SK-N-SH (cell line): ENCODE measurements at regions not wholly inside any gene's neighbourhood (a gene's known extent, or its start where the extent isn't known, plus 50 kb on each side); places are given as distances from the start of the nearest gene placed in this dataset.
A peak's percentile ranks its signal among the peaks of the same experiment; 100 is the strongest.

ENCODE experiments used
- CTCF ChIA-PET: fragments of 300-600, 350-600 bp; formaldehyde crosslinking; extraction: SDS; loops from one replicate; lab custom pipeline; 2021; lab: Yijun Ruan, JAX
- POLR2A ChIA-PET: fragments of 350-600 bp; sonication (Branson Sonifier 250); formaldehyde crosslinking; extraction: SDS; loops from one replicate; lab custom pipeline; 2020; ENCODE audit warnings: antibody characterized with exemption, inconsistent platforms; lab: Yijun Ruan, JAX
- DNase-seq: peaks from one replicate; pipeline ENCODE4 v3.0.0; 2012
- H2AFZ ChIP-seq: fragments of 200-600 bp; sonication (generic); 2 replicates; pipeline ENCODE4 v1.8.1; 2016; ENCODE audit warnings: antibody characterized with exemption, mild to moderate bottlenecking, low read depth
- H3F3A ChIP-seq: fragments of 200-600 bp; sonication (generic); replicated peaks from 2 replicates; pipeline ENCODE3; 2016; ENCODE audit warnings: antibody characterized with exemption, mild to moderate bottlenecking; ENCODE audit not compliant: insufficient read depth
- H3K27ac ChIP-seq, 2 experiments: fragments of 200-500 bp in 1 of 2; fragments of 200-600 bp in 1 of 2; sonication (Bioruptor generic) in 1 of 2; sonication (generic), shearing (Covaris generic) in 1 of 2; 2 replicates each; pipeline versions ENCODE4 v1.5.1 to v1.6.1; 2014 to 2016; ENCODE audit warnings: low read depth in 2 of 2, inconsistent platforms in 1 of 2, low read length in 1 of 2, mild to moderate bottlenecking in 1 of 2, mixed read lengths in 1 of 2
- H3K27me3 ChIP-seq: fragments of 200-600 bp; sonication (generic), shearing (Covaris generic); 2 replicates; pipeline ENCODE4 v1.6.1; 2016; ENCODE audit warnings: mixed run types; ENCODE audit not compliant: insufficient read depth
- H3K36me3 ChIP-seq, 2 experiments: fragments of 200-500 bp in 1 of 2; fragments of 200-600 bp in 1 of 2; sonication (Bioruptor generic) in 1 of 2; sonication (generic) in 1 of 2; replicated peaks in 1 of 2; 2 replicates each; pipeline versions ENCODE3 to v1.5.1; 2014 to 2016; ENCODE audit warnings: low read length in 1 of 2, mild to moderate bottlenecking in 1 of 2; ENCODE audit not compliant: insufficient read depth in 2 of 2, control insufficient read depth in 1 of 2
- H3K4me1 ChIP-seq, 2 experiments: fragments of 200-500 bp in 1 of 2; fragments of 200-600 bp in 1 of 2; sonication (Bioruptor generic) in 1 of 2; sonication (generic), shearing (Covaris generic) in 1 of 2; 2 replicates each; pipeline versions ENCODE4 v1.5.1 to v1.6.1; 2014 to 2016; ENCODE audit warnings: low read depth in 1 of 2, low read length in 1 of 2, mixed run types in 1 of 2; ENCODE audit not compliant: insufficient read depth in 2 of 2, control insufficient read depth in 1 of 2
- H3K4me2 ChIP-seq: fragments of 200-600 bp; sonication (generic), shearing (Covaris generic); 2 replicates; pipeline ENCODE4 v1.6.1; 2017; ENCODE audit warnings: mixed run types
- H3K4me3 ChIP-seq, 2 experiments: fragments of 200-500 bp in 1 of 2; fragments of 200-600 bp in 1 of 2; sonication (Bioruptor generic) in 1 of 2; sonication (generic), shearing (Covaris generic) in 1 of 2; 2 replicates each; pipeline versions ENCODE4 v1.5.1 to v1.8.1; 2014 to 2016; ENCODE audit warnings: low read depth in 2 of 2, inconsistent platforms in 1 of 2, low read length in 1 of 2, mild to moderate bottlenecking in 1 of 2, mixed read lengths in 1 of 2, moderate library complexity in 1 of 2
- H3K79me2 ChIP-seq: fragments of 200-600 bp; sonication (generic); 2 replicates; pipeline ENCODE4 v1.8.1; 2017; ENCODE audit warnings: mild to moderate bottlenecking; ENCODE audit not compliant: insufficient read depth
- H3K9ac ChIP-seq: fragments of 200-600 bp; sonication (generic); 2 replicates; pipeline ENCODE4 v1.6.1; 2017; ENCODE audit warnings: mixed run types
- H3K9me2 ChIP-seq: fragments of 200-600 bp; sonication (generic); 2 replicates; pipeline ENCODE4 v1.6.1; 2017; ENCODE audit warnings: mixed run types
- H3K9me3 ChIP-seq: fragments of 200-600 bp; sonication (generic); 2 replicates; pipeline ENCODE4 v1.6.1; 2017; ENCODE audit warnings: mixed run types, mild to moderate bottlenecking, moderate library complexity
- H4K20me1 ChIP-seq: fragments of 200-600 bp; sonication (generic); 2 replicates; pipeline ENCODE4 v1.6.1; 2017; ENCODE audit warnings: mild to moderate bottlenecking, mixed run types; ENCODE audit not compliant: insufficient read depth
- CHD2 ChIP-seq: fragments of 150-350 bp; IDR thresholded peaks from 2 replicates; pipeline ENCODE4 v1.6.1; 2018; ENCODE audit warnings: low read length; ENCODE audit not compliant: partially characterized antibody
- ELF1 ChIP-seq: IDR thresholded peaks from 2 replicates; pipeline ENCODE4 v1.4.0; 2012
- GABPA ChIP-seq: IDR thresholded peaks from 2 replicates; pipeline ENCODE4 v1.4.0; 2012; ENCODE audit warnings: low read depth, mild to moderate bottlenecking
- GATA2 ChIP-seq: sonication (generic); formaldehyde crosslinking; IDR thresholded peaks from 2 replicates; pipeline ENCODE4 v1.5.0; 2020; ENCODE audit warnings: mild to moderate bottlenecking, missing genetic modification reagents
- JUND ChIP-seq: IDR thresholded peaks from 2 replicates; pipeline ENCODE4 v1.4.0; 2012
- MEF2A ChIP-seq: IDR thresholded peaks from 2 replicates; pipeline ENCODE4 v1.4.0; 2012; ENCODE audit warnings: low read depth, borderline replicate concordance
- MXI1 ChIP-seq: IDR thresholded peaks from 2 replicates; pipeline ENCODE4 v1.6.1; 2012; ENCODE audit warnings: mild to moderate bottlenecking, low read depth, low read length, improper control_type of control experiment
- POLR2AphosphoS5 ChIP-seq: IDR thresholded peaks from 2 replicates; pipeline ENCODE4 v1.6.1; 2012; ENCODE audit warnings: low read depth, low read length
- RAD21 ChIP-seq: IDR thresholded peaks from 2 replicates; pipeline ENCODE4 v1.6.1; 2012; ENCODE audit warnings: mild to moderate bottlenecking, low read length
- RCOR1 ChIP-seq: fragments of 150-350 bp; IDR thresholded peaks from 2 replicates; pipeline ENCODE4 v1.6.1; 2017; ENCODE audit warnings: antibody characterized with exemption, low read length
- RXRA ChIP-seq: IDR thresholded peaks from 2 replicates; pipeline ENCODE4 v1.4.0; 2012; ENCODE audit warnings: low read depth, mild to moderate bottlenecking, borderline replicate concordance
- SIN3A ChIP-seq: IDR thresholded peaks from 2 replicates; pipeline ENCODE4 v1.6.1; 2012; ENCODE audit warnings: low read depth, mild to moderate bottlenecking, low read length, moderate library complexity, borderline replicate concordance
- TEAD4 ChIP-seq: IDR thresholded peaks from 2 replicates; pipeline ENCODE4 v1.4.0; 2012; ENCODE audit warnings: mild to moderate bottlenecking, borderline replicate concordance; ENCODE audit not compliant: insufficient read depth
- YY1 ChIP-seq: IDR thresholded peaks from 2 replicates; pipeline ENCODE4 v1.4.0; 2012; ENCODE audit warnings: low read depth, mild to moderate bottlenecking
- WGBS: methylation state at CpG from one replicate; pipeline ENCODE4 v1.1.6; 2017; ENCODE audit warnings: low lambda C conversion rate; 5-methylcytosine and 5-hydroxymethylcytosine counted together
- TF ChIP-seq, protein P1 (sequence below): IDR thresholded peaks from 2 replicates; pipeline ENCODE4 v1.6.1; 2012; ENCODE audit warnings: mild to moderate bottlenecking, low read depth, low read length, moderate library complexity
- TF ChIP-seq, protein P2 (sequence below): IDR thresholded peaks from 2 replicates; pipeline ENCODE4 v1.4.0; 2012; ENCODE audit warnings: low read depth
- TF ChIP-seq, protein P3 (sequence below): fragments of 200-600 bp; sonication (generic); IDR thresholded peaks from 2 replicates; pipeline ENCODE4 v1.6.1; 2017; ENCODE audit warnings: antibody characterized with exemption, mild to moderate bottlenecking, moderate library complexity
- TF ChIP-seq, protein P4 (sequence below): fragments of 150-350 bp; IDR thresholded peaks from 2 replicates; pipeline ENCODE4 v1.6.1; 2016; ENCODE audit warnings: mild to moderate bottlenecking, low read depth, low read length

DNA sequence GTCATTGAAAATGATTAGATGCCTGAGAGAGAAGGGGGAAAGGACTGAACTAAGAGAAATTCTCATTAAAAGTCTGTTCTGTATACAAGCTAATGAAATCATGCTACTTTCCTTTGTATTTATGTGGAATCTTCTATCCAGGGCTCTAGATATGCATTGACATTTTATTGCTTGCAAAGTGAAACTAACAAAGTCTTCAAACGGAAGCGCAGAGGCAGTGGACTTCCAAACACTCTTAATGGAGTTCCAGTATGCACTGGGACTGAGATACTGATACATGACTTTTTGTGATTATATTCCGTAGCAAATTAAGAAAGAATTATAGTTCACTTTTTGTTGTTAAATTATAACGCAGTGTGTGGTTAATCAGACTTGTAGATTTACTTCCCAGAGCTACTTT, 166.8 kb upstream of the TBX20 start:
- Histone ChIP-seq H3K79me2 (no peaks in the 10 kb centered on the region), H3K27me3 (0 out of 2 replicates have a peak, but pooled peaks cover 4% of the 10 kb centered on the region), H3K9me3 (no peaks in the 10 kb centered on the region), H3K36me3 (no peaks in the 10 kb centered on the region), H3K27ac (no peak overlapping the region), H3K9me2 (no peaks in the 10 kb centered on the region), H3K9ac (no peak overlapping the region), H3F3A (no peaks in the 10 kb centered on the region), H2AFZ (no peak overlapping the region), H3K4me2 (0 out of 2 replicates have a peak overlapping the region, but pooled peaks have one; percentile 5), H4K20me1 (no peaks in the 10 kb centered on the region), H3K4me1 (no peaks in the 10 kb centered on the region; a peak in 1 of 4 replicates), H3K4me3 (no peak overlapping the region)
- no peak for DNase-seq
- ChIA-PET POLR2A (no interaction called here), CTCF (interaction anchor here (0.7 to 19.5 kb wide), 3 partner anchors 9 to 95 kb away, joined by 3 to 294 read pairs (median 3); no protein-coding TSS in a partner anchor)
- TF ChIP-seq RCOR1 (no peak), ELF1 (no peak), GATA2 (CRISPR knock-in tag) (no peak), POLR2AphosphoS5 (no peak), CHD2 (no peak), SIN3A (no peak), RAD21 (no peak), TEAD4 (no peak), RXRA (no peak), GABPA (no peak)
- TF ChIP-seq, protein P1, sequence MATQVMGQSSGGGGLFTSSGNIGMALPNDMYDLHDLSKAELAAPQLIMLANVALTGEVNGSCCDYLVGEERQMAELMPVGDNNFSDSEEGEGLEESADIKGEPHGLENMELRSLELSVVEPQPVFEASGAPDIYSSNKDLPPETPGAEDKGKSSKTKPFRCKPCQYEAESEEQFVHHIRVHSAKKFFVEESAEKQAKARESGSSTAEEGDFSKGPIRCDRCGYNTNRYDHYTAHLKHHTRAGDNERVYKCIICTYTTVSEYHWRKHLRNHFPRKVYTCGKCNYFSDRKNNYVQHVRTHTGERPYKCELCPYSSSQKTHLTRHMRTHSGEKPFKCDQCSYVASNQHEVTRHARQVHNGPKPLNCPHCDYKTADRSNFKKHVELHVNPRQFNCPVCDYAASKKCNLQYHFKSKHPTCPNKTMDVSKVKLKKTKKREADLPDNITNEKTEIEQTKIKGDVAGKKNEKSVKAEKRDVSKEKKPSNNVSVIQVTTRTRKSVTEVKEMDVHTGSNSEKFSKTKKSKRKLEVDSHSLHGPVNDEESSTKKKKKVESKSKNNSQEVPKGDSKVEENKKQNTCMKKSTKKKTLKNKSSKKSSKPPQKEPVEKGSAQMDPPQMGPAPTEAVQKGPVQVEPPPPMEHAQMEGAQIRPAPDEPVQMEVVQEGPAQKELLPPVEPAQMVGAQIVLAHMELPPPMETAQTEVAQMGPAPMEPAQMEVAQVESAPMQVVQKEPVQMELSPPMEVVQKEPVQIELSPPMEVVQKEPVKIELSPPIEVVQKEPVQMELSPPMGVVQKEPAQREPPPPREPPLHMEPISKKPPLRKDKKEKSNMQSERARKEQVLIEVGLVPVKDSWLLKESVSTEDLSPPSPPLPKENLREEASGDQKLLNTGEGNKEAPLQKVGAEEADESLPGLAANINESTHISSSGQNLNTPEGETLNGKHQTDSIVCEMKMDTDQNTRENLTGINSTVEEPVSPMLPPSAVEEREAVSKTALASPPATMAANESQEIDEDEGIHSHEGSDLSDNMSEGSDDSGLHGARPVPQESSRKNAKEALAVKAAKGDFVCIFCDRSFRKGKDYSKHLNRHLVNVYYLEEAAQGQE: no peak
- TF ChIP-seq, protein P2, sequence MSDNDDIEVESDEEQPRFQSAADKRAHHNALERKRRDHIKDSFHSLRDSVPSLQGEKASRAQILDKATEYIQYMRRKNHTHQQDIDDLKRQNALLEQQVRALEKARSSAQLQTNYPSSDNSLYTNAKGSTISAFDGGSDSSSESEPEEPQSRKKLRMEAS: no peak
- WGBS: 61% methylated on average over 4 of the region's 4 CpGs

DNA sequence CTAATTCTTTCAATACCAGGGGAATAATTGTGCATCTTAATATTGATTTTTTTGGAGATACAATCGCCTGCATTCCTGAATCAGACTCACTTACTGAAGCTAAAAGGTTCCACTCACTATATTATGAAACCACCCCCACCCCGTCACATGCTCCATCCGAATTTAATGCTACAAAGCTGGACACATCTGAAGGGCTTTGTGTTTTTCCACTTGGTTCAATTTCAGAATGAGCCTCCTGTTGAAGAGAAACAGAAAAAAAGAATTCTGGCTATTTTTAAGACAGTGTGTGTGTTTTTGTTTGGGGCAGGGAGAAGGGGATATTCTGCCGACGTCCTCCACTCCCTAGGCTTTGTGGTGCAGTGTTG, 165.5 kb upstream of the TBX20 start:
- POLR2A ChIA-PET: no interaction called here
- CTCF ChIA-PET: interaction anchor here (1.0 to 19.5 kb wide), 4 partner anchors 10 to 205 kb away, joined by 3 to 294 read pairs (median 4); no protein-coding TSS in a partner anchor
- TF ChIP-seq RCOR1 (no peak), JUND (no peak), CHD2 (no peak), MXI1 (no peak), RXRA (no peak), MEF2A (no peak), YY1 (no peak)
- TF ChIP-seq, protein P1: no peak
- TF ChIP-seq, protein P3, sequence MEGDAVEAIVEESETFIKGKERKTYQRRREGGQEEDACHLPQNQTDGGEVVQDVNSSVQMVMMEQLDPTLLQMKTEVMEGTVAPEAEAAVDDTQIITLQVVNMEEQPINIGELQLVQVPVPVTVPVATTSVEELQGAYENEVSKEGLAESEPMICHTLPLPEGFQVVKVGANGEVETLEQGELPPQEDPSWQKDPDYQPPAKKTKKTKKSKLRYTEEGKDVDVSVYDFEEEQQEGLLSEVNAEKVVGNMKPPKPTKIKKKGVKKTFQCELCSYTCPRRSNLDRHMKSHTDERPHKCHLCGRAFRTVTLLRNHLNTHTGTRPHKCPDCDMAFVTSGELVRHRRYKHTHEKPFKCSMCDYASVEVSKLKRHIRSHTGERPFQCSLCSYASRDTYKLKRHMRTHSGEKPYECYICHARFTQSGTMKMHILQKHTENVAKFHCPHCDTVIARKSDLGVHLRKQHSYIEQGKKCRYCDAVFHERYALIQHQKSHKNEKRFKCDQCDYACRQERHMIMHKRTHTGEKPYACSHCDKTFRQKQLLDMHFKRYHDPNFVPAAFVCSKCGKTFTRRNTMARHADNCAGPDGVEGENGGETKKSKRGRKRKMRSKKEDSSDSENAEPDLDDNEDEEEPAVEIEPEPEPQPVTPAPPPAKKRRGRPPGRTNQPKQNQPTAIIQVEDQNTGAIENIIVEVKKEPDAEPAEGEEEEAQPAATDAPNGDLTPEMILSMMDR: no peak
- TF ChIP-seq, protein P4, sequence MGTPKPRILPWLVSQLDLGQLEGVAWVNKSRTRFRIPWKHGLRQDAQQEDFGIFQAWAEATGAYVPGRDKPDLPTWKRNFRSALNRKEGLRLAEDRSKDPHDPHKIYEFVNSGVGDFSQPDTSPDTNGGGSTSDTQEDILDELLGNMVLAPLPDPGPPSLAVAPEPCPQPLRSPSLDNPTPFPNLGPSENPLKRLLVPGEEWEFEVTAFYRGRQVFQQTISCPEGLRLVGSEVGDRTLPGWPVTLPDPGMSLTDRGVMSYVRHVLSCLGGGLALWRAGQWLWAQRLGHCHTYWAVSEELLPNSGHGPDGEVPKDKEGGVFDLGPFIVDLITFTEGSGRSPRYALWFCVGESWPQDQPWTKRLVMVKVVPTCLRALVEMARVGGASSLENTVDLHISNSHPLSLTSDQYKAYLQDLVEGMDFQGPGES: no peak

More for the DNA sequence above, 165.5 kb upstream of the TBX20 start:
- Histone ChIP-seq H3K79me2 (no peaks in the 10 kb centered on the region), H3K4me1 (no peaks in the 10 kb centered on the region; a peak in 1 of 4 replicates), H4K20me1 (no peaks in the 10 kb centered on the region), H3K9me2 (no peaks in the 10 kb centered on the region), H3F3A (no peaks in the 10 kb centered on the region), H3K27me3 (peaks cover 4% of the 10 kb centered on the region; the same call in 1 of the 2 replicates), H2AFZ (no peak overlapping the region), H3K9ac (no peak overlapping the region), H3K27ac (no peak overlapping the region), H3K4me2 (no peak overlapping the region), H3K36me3 (no peaks in the 10 kb centered on the region), H3K9me3 (no peaks in the 10 kb centered on the region), H3K4me3 (no peak overlapping the region)
- DNase-seq: no peak
- WGBS: 52% methylated on average over 5 of the region's 5 CpGs
